ENCODE measurements at regions not wholly inside any gene's neighbourhood (a gene's known extent, or its start where the extent isn't known, plus 50 kb on each side); places are given as distances from the start of the nearest gene placed in this dataset.

DNA sequence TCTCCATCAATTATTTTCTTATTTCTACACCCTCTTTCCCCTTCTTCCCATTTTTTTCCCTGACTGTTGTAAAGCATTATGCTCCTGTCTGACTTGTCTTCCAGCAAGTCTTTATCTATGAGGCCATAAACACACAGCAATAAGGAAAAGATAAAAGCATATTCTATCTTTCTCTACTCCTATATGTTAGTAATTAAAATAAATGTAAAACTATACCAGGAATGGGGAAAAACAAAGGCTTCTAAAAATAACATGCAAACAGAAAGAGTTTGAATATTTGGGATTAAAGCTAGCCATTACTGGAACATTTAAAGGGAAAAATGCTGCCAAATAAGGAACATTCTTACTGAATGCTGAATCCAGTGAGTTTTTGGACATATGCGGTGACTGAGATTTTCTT is 471.7 kb upstream of the HS3ST1 start:
- H2AFZ ChIP-seq = no peak overlapping the region
- Mint-ChIP-seq H3K9me3 (peaks cover 25% of the 10 kb centered on the region), H3K4me3 (no peak overlapping the region), H3K36me3 (ENCODE audit: low read depth) (peaks cover 31% of the 10 kb centered on the region), H3K27me3 (ENCODE audit: insufficient read depth, low read depth, poor library complexity) (no peaks in the 10 kb centered on the region), H3K27ac (no peak overlapping the region), H3K4me1 (no peaks in the 10 kb centered on the region)
- no peak overlapping the region for H3K4me3 ChIP-seq
- H3K4me1 ChIP-seq (ENCODE audit: insufficient read depth) = no peaks in the 10 kb centered on the region
- H3K79me2 ChIP-seq (replicated peaks; ENCODE audit: insufficient read depth) = no peaks in the 10 kb centered on the region
- DNase-seq (ENCODE audit: low spot score) (no peak), ATAC-seq (no peak)
- TF ChIP-seq EZH2phosphoT487 (IDR thresholded peaks at IDR 0.05; ENCODE audit: unreplicated experiment) (no peak), EZH2 (IDR thresholded peaks at IDR 0.05; ENCODE audit: low read depth, unreplicated experiment) (no peak), CREB1 (CRISPR knock-in tag; IDR thresholded peaks at IDR 0.05; ENCODE audit: low read depth) (no peak), POLR2AphosphoS5 (IDR thresholded peaks at IDR 0.05; ENCODE audit: low read depth) (no peak), STAT1 (IDR thresholded peaks at IDR 0.05; ENCODE audit: unreplicated experiment) (no peak), ZNF114 (CRISPR knock-in tag; IDR thresholded peaks at IDR 0.05) (no peak), ZNF462 (CRISPR knock-in tag; IDR thresholded peaks at IDR 0.05) (no peak), JUNB (IDR thresholded peaks at IDR 0.05; ENCODE audit: unreplicated experiment) (no peak), ZNF331 (CRISPR knock-in tag; IDR thresholded peaks at IDR 0.05; ENCODE audit: low read depth) (no peak), NANOG (IDR thresholded peaks at IDR 0.05; ENCODE audit: borderline replicate concordance) (no peak)
- TF ChIP-seq, protein P1, sequence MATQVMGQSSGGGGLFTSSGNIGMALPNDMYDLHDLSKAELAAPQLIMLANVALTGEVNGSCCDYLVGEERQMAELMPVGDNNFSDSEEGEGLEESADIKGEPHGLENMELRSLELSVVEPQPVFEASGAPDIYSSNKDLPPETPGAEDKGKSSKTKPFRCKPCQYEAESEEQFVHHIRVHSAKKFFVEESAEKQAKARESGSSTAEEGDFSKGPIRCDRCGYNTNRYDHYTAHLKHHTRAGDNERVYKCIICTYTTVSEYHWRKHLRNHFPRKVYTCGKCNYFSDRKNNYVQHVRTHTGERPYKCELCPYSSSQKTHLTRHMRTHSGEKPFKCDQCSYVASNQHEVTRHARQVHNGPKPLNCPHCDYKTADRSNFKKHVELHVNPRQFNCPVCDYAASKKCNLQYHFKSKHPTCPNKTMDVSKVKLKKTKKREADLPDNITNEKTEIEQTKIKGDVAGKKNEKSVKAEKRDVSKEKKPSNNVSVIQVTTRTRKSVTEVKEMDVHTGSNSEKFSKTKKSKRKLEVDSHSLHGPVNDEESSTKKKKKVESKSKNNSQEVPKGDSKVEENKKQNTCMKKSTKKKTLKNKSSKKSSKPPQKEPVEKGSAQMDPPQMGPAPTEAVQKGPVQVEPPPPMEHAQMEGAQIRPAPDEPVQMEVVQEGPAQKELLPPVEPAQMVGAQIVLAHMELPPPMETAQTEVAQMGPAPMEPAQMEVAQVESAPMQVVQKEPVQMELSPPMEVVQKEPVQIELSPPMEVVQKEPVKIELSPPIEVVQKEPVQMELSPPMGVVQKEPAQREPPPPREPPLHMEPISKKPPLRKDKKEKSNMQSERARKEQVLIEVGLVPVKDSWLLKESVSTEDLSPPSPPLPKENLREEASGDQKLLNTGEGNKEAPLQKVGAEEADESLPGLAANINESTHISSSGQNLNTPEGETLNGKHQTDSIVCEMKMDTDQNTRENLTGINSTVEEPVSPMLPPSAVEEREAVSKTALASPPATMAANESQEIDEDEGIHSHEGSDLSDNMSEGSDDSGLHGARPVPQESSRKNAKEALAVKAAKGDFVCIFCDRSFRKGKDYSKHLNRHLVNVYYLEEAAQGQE (IDR thresholded peaks at IDR 0.05; ENCODE audit: unreplicated experiment) = no peak
- TF ChIP-seq, protein P2, sequence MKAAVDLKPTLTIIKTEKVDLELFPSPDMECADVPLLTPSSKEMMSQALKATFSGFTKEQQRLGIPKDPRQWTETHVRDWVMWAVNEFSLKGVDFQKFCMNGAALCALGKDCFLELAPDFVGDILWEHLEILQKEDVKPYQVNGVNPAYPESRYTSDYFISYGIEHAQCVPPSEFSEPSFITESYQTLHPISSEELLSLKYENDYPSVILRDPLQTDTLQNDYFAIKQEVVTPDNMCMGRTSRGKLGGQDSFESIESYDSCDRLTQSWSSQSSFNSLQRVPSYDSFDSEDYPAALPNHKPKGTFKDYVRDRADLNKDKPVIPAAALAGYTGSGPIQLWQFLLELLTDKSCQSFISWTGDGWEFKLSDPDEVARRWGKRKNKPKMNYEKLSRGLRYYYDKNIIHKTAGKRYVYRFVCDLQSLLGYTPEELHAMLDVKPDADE (IDR thresholded peaks at IDR 0.05) = no peak
- TF ChIP-seq, protein P3, sequence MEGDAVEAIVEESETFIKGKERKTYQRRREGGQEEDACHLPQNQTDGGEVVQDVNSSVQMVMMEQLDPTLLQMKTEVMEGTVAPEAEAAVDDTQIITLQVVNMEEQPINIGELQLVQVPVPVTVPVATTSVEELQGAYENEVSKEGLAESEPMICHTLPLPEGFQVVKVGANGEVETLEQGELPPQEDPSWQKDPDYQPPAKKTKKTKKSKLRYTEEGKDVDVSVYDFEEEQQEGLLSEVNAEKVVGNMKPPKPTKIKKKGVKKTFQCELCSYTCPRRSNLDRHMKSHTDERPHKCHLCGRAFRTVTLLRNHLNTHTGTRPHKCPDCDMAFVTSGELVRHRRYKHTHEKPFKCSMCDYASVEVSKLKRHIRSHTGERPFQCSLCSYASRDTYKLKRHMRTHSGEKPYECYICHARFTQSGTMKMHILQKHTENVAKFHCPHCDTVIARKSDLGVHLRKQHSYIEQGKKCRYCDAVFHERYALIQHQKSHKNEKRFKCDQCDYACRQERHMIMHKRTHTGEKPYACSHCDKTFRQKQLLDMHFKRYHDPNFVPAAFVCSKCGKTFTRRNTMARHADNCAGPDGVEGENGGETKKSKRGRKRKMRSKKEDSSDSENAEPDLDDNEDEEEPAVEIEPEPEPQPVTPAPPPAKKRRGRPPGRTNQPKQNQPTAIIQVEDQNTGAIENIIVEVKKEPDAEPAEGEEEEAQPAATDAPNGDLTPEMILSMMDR (conservative IDR thresholded peaks at IDR 0.05; ENCODE audit: low read depth in 2 of 2) = no peak
- H3K4me2 ChIP-seq = no peak overlapping the region
- no peaks in the 10 kb centered on the region for H3K36me3 ChIP-seq (ENCODE audit: insufficient read depth)
- H3K9me2 ChIP-seq (ENCODE audit: insufficient read depth) = no peaks in the 10 kb centered on the region; the same call in 1 of the 2 replicates
- no peaks in the 10 kb centered on the region for H3K27me3 ChIP-seq (ENCODE audit: insufficient read depth)
- no peaks in the 10 kb centered on the region for H3F3A ChIP-seq (replicated peaks; ENCODE audit: low read depth)
- no peak overlapping the region for H3K27ac ChIP-seq (ENCODE audit: low read depth)
- no peaks in the 10 kb centered on the region for H4K20me1 ChIP-seq (replicated peaks; ENCODE audit: insufficient read depth)
